H1 (cell line): ENCODE measurements at regions not wholly inside any gene's neighbourhood (a gene's known extent, or its start where the extent isn't known, plus 50 kb on each side); places are given as distances from the start of the nearest gene placed in this dataset.

Experiments
- CTCF ChIA-PET: fragments of 300-600 bp; sonication (Branson Sonifier 250); formaldehyde crosslinking; loops from one replicate; lab custom pipeline; 2021; ENCODE audit not compliant: partially characterized antibody; lab: Charles Lee
- POLR2A ChIA-PET: fragments of 300-600 bp; sonication (Branson Sonifier 250); formaldehyde crosslinking; loops from one replicate; lab custom pipeline; 2021; ENCODE audit warnings: inconsistent platforms; ENCODE audit not compliant: partially characterized antibody; lab: Charles Lee
- DNase-seq, 2 experiments: peaks; one replicate each; pipeline versions ENCODE4 v3.0.0 to v3.0.0-alpha.2; 2010 to 2022; ENCODE audit warnings: low spot score in 2 of 2, low read depth in 1 of 2, mixed read lengths in 1 of 2
- FAIRE-seq: peaks from 2 replicates; lab custom pipeline; 2011; peaks lifted over from hg19 to GRCh38; lab: Jason Lieb, UNC
- H2AFZ ChIP-seq: 2 replicates; pipeline ENCODE4 v1.8.1; 2012; ENCODE audit warnings: low read length, inconsistent platforms
- H2AK5ac ChIP-seq: 2 replicates; pipeline ENCODE4 v1.6.1; 2013; ENCODE audit warnings: low read depth, low read length
- H2BK120ac ChIP-seq: replicated peaks from 2 replicates; pipeline ENCODE3; 2013; ENCODE audit warnings: low read depth, low read length, inconsistent platforms
- H2BK12ac ChIP-seq: 2 replicates; pipeline ENCODE4 v1.6.1; 2013; ENCODE audit warnings: low read depth, low read length
- H2BK15ac ChIP-seq: 2 replicates; pipeline ENCODE4 v1.6.1; 2013; ENCODE audit warnings: low read length
- H2BK20ac ChIP-seq: 2 replicates; pipeline ENCODE4 v1.6.1; 2013; ENCODE audit warnings: low read length
- H2BK5ac ChIP-seq: 2 replicates; pipeline ENCODE4 v1.6.1; 2013; ENCODE audit warnings: low read depth, low read length
- H3K14ac ChIP-seq: 2 replicates; pipeline ENCODE4 v1.6.1; 2013; ENCODE audit warnings: inconsistent platforms; ENCODE audit not compliant: insufficient read length
- H3K18ac ChIP-seq: 2 replicates; pipeline ENCODE4 v1.6.1; 2013; ENCODE audit warnings: low read length; ENCODE audit errors: extremely low read depth
- H3K23ac ChIP-seq: 2 replicates; pipeline ENCODE4 v1.6.1; 2013; ENCODE audit warnings: inconsistent platforms; ENCODE audit not compliant: insufficient read length
- H3K23me2 ChIP-seq: 2 replicates; pipeline ENCODE4 v1.6.1; 2013; ENCODE audit warnings: low read depth, low read length
- H3K27ac ChIP-seq: 2 replicates; pipeline ENCODE4 v1.6.1; 2011; ENCODE audit warnings: low read depth, low read length, inconsistent platforms
- H3K27me3 ChIP-seq, 4 experiments: replicated peaks in 1 of 4; 1 replicate in 1 of 4; 2 replicates in 3 of 4; pipeline versions ENCODE4 v1.6.1 to v1.8.1; 2011 to 2013; ENCODE audit warnings: low read length in 3 of 4, mild to moderate bottlenecking in 3 of 4, inconsistent platforms in 2 of 4, mixed read lengths in 2 of 4, moderate library complexity in 1 of 4; ENCODE audit not compliant: control insufficient read depth in 3 of 4, insufficient read depth in 3 of 4; ENCODE audit errors: extremely low read depth in 1 of 4
- H3K36me3 ChIP-seq, 4 experiments: 2 replicates each; pipeline versions ENCODE4 v1.6.1 to v1.8.1; 2011 to 2013; ENCODE audit warnings: mild to moderate bottlenecking in 4 of 4, low read length in 3 of 4, moderate library complexity in 2 of 4, control low read depth in 1 of 4, inconsistent platforms in 1 of 4; ENCODE audit not compliant: insufficient read depth in 4 of 4, control insufficient read depth in 2 of 4
- H3K4ac ChIP-seq: replicated peaks from 2 replicates; pipeline ENCODE3; 2013; ENCODE audit warnings: low read length, low read depth, mixed read lengths, inconsistent platforms; ENCODE audit not compliant: insufficient read length
- H3K4me1 ChIP-seq, 4 experiments: replicated peaks in 1 of 4; 1 replicate in 1 of 4; 2 replicates in 3 of 4; pipeline versions ENCODE4 v1.6.1 to v1.8.1; 2011 to 2013; ENCODE audit warnings: low read length in 3 of 4, inconsistent platforms in 2 of 4, mixed read lengths in 1 of 4; ENCODE audit not compliant: insufficient read depth in 4 of 4, control insufficient read depth in 3 of 4
- H3K4me2 ChIP-seq, 2 experiments: 2 replicates each; pipeline versions ENCODE4 v1.6.1 to v1.8.1; 2011 to 2013; ENCODE audit warnings: low read depth in 2 of 2, low read length in 2 of 2, control low read depth in 1 of 2, inconsistent platforms in 1 of 2, mild to moderate bottlenecking in 1 of 2; ENCODE audit not compliant: insufficient read depth in 1 of 2
- H3K4me3 ChIP-seq, 4 experiments: fragments of 200-600, 300-600 bp in 1 of 4; sonication (generic), shearing (Covaris generic), sonication (Bioruptor Twin) in 1 of 4; 2 replicates each; pipeline versions ENCODE4 v1.5.1 to v1.8.1; 2011 to 2016; ENCODE audit warnings: low read length in 4 of 4, low read depth in 3 of 4, control low read depth in 2 of 4, inconsistent platforms in 2 of 4, mild to moderate bottlenecking in 2 of 4, mixed read lengths in 1 of 4, moderate library complexity in 1 of 4; ENCODE audit not compliant: insufficient read depth in 2 of 4; ENCODE audit errors: extremely low read depth in 1 of 4
- H3K56ac ChIP-seq: replicated peaks from 2 replicates; pipeline ENCODE3; 2013; ENCODE audit warnings: low read depth, mild to moderate bottlenecking, mixed read lengths, low read length, inconsistent platforms; ENCODE audit not compliant: insufficient read length
- H3K79me1 ChIP-seq: 2 replicates; pipeline ENCODE4 v1.6.1; 2013; ENCODE audit warnings: low read depth, low read length, control low read depth
- H3K79me2 ChIP-seq, 2 experiments: 2 replicates each; pipeline versions ENCODE4 v1.6.1 to v1.8.1; 2012 to 2013; ENCODE audit warnings: low read length in 2 of 2, mild to moderate bottlenecking in 2 of 2, inconsistent platforms in 1 of 2; ENCODE audit not compliant: insufficient read depth in 2 of 2, control insufficient read depth in 1 of 2
- H3K9ac ChIP-seq, 4 experiments: replicated peaks in 1 of 4; 1 replicate in 1 of 4; 2 replicates in 3 of 4; pipeline versions ENCODE4 v1.6.1 to v1.8.1; 2011 to 2013; ENCODE audit warnings: low read depth in 3 of 4, low read length in 3 of 4, control low read depth in 2 of 4, mild to moderate bottlenecking in 2 of 4, moderate library complexity in 2 of 4, inconsistent platforms in 1 of 4; ENCODE audit errors: extremely low read depth in 1 of 4
- H3K9me3 ChIP-seq, 2 experiments: 2 replicates each; pipeline versions ENCODE4 v1.6.1 to v1.8.1; 2012 to 2013; ENCODE audit warnings: mild to moderate bottlenecking in 2 of 2, moderate library complexity in 2 of 2, control low read depth in 1 of 2, inconsistent platforms in 1 of 2, low read depth in 1 of 2, low read length in 1 of 2, mixed read lengths in 1 of 2; ENCODE audit not compliant: insufficient read depth in 2 of 2
- H4K20me1 ChIP-seq, 2 experiments: replicated peaks in 1 of 2; 2 replicates each; pipeline versions ENCODE3 to v1.8.1; 2011 to 2013; ENCODE audit warnings: inconsistent platforms in 2 of 2, low read length in 2 of 2, mild to moderate bottlenecking in 1 of 2; ENCODE audit not compliant: insufficient read depth in 2 of 2, control insufficient read depth in 1 of 2
- H4K5ac ChIP-seq: 2 replicates; pipeline ENCODE4 v1.6.1; 2013; ENCODE audit warnings: low read length, low read depth, mixed read lengths, inconsistent platforms; ENCODE audit not compliant: insufficient read length
- H4K8ac ChIP-seq: 2 replicates; pipeline ENCODE4 v1.8.0; 2013; ENCODE audit warnings: mild to moderate bottlenecking, moderate library complexity, low read length, inconsistent platforms; ENCODE audit not compliant: insufficient read depth; ENCODE audit errors: extremely low read depth
- H4K91ac ChIP-seq: replicated peaks from 2 replicates; pipeline ENCODE3; 2013; ENCODE audit warnings: low read length, mixed read lengths, inconsistent platforms; ENCODE audit not compliant: insufficient read length
- BCL11A ChIP-seq, 2 experiments: IDR thresholded peaks; one replicate each; pipeline ENCODE4 v1.6.1; 2011; ENCODE audit warnings: low read depth in 2 of 2, low read length in 2 of 2, mild to moderate bottlenecking in 2 of 2
- CREB1 ChIP-seq: IDR thresholded peaks from 2 replicates; pipeline ENCODE4 v1.6.1; 2012; ENCODE audit warnings: inconsistent platforms
- GTF2F1 ChIP-seq: IDR thresholded peaks from 2 replicates; pipeline ENCODE4 v1.6.1; 2012; ENCODE audit warnings: low read depth, low read length, improper control_type of control experiment, borderline replicate concordance
- RFX5 ChIP-seq: IDR thresholded peaks from 2 replicates; pipeline ENCODE4 v1.6.1; 2011; ENCODE audit warnings: low read depth, low read length, improper control_type of control experiment, borderline replicate concordance
- RXRA ChIP-seq: IDR thresholded peaks from 2 replicates; pipeline ENCODE4 v1.6.1; 2011; ENCODE audit warnings: low read depth, mild to moderate bottlenecking, low read length, moderate library complexity; ENCODE audit not compliant: insufficient read depth
- SIN3A ChIP-seq, 2 experiments: IDR thresholded peaks in 1 of 2; conservative IDR thresholded peaks in 1 of 2; 2 replicates each; pipeline ENCODE4 v1.6.1; 2011 to 2012; ENCODE audit warnings: low read length in 2 of 2, improper control_type of control experiment in 1 of 2, low read depth in 1 of 2, mild to moderate bottlenecking in 1 of 2
- USF2 ChIP-seq: IDR thresholded peaks from 2 replicates; pipeline ENCODE4 v1.6.1; 2011; ENCODE audit warnings: low read length, improper control_type of control experiment
- WGBS, 2 experiments: shearing (Covaris generic) in 1 of 2; methylation state at CpG; one replicate each; pipeline versions ENCODE4 v1.1.6 to v1.1.7; 2013 to 2015; ENCODE audit warnings: low lambda C conversion rate in 2 of 2, mixed read lengths in 2 of 2, inconsistent platforms in 1 of 2, low coverage in 1 of 2, missing lambda C conversion rate in 1 of 2; ENCODE audit not compliant: insufficient replicate concordance in 2 of 2, insufficient coverage in 1 of 2, insufficient read length in 1 of 2; ENCODE audit errors: extremely low coverage in 1 of 2, missing lambda C conversion rate in 1 of 2; 5-methylcytosine and 5-hydroxymethylcytosine counted together
- TF ChIP-seq, protein P1 (sequence below): IDR thresholded peaks from 2 replicates; pipeline ENCODE4 v1.6.1; 2012; ENCODE audit warnings: inconsistent platforms

DNA sequence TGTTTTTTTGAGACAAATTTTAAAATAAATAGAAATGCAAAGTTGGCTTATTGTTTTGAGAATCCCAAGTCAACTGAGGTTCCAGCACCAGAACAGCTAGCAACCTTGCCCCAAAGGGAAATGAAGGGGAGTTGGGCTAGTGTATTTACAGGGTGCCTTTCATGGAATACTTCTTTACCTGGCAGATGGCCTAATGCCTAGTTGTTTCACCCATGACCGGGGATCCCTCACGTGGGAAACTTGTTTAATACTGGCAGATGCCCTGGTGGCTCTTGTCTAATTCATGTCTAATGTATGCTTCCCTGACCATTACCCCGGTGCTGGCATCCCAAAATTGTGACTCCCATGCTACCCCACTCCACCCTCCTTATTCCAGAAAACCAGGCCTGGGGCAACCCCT lies 861.1 kb upstream of the ZWINT start:
- Histone ChIP-seq H4K20me1 (no peaks in the 10 kb centered on the region), H4K5ac (peak overlapping the region; percentile 79), H3K4me1 (peaks cover 0 to 20% (median 5%) of the 10 kb centered on the region in 4 experiments; a peak in 3 of 7 replicates), H3K27ac (peak overlapping the region; percentile 64; the same call in 1 of the 2 replicates), H3K79me1 (no peaks in the 10 kb centered on the region), H3K79me2 (peaks cover 0 to 39% of the 10 kb centered on the region in 2 experiments; a peak in 2 of 4 replicates), H3K18ac (peak overlapping the region; percentile 2), H4K8ac (no peak overlapping the region), H2BK5ac (peak overlapping the region; percentile 71), H3K14ac (no peak overlapping the region), H3K23ac (no peak overlapping the region), H3K4me3 (peak overlapping the region; percentile 20 to 64 (median 34); a peak in 6 of 8 replicates), H2AK5ac (no peak overlapping the region), H3K56ac (peak overlapping the region; percentile 40), H3K9ac (peak overlapping the region in 3 of 4 experiments; percentile 31 to 54 (median 49); a peak in 6 of 7 replicates), H3K27me3 (no peaks in the 10 kb centered on the region), H2BK12ac (peak overlapping the region; percentile 34; the same call in 1 of the 2 replicates), H2BK120ac (peak overlapping the region; percentile 37), H4K91ac (peak overlapping the region; percentile 37), H3K9me3 (no peaks in the 10 kb centered on the region), H3K4me2 (peak overlapping the region; percentile 71 to 74), H3K36me3 (no peaks in the 10 kb centered on the region; a peak in 2 of 8 replicates), H2BK20ac (0 out of 2 replicates have a peak overlapping the region, but pooled peaks have one; percentile 36), H2AFZ (no peak overlapping the region; the same call in 1 of the 2 replicates), H2BK15ac (no peak overlapping the region)
- ChIA-PET CTCF (no interaction called here), POLR2A (interaction anchor here (0.6 to 0.9 kb wide), 2 partner anchors 12 to 190 kb away, joined by 3 to 4 read pairs; no protein-coding TSS in a partner anchor)
- WGBS, 2 experiments, result 10% methylated on average over 3 of the region's 3 CpGs; no CpG with 5 or more reads in 1 of the 2 experiments
- FAIRE-seq (peak; percentile 81), DNase-seq (peak in 1 of 2 experiments; percentile 55)
- TF ChIP-seq SIN3A (conservative IDR thresholded peaks at IDR 0.05 in 1 of 2, IDR thresholded peaks at IDR 0.05 in 1 of 2; ENCODE audit: low read depth in 1 of 2, low read length in 2 of 2) (0 out of 4 replicates have a peak, but pooled peaks of 1 of the 2 experiments have one; percentile 7), CREB1 (no peak), RXRA (no peak), RFX5 (no peak), USF2 (no peak), BCL11A (IDR thresholded peaks at IDR 0.05; ENCODE audit: low read depth in 2 of 2, low read length in 2 of 2) (no peak), GTF2F1 (no peak)
- TF ChIP-seq, protein P1, sequence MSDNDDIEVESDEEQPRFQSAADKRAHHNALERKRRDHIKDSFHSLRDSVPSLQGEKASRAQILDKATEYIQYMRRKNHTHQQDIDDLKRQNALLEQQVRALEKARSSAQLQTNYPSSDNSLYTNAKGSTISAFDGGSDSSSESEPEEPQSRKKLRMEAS, result no peak
- TF ChIP-seq, all 59 proteins: peak for 1
- Histone ChIP-seq H3K4ac (no peak overlapping the region), H3K23me2 (no peaks in the 10 kb centered on the region)
